ENCODE measurements at regions not wholly inside any gene's neighbourhood (a gene's known extent, or its start where the extent isn't known, plus 50 kb on each side); places are given as distances from the start of the nearest gene placed in this dataset.

GRCh38 chr20:24402188-24402587 lies 67.2 kb upstream of the SYNDIG1 start:
- ATAC-seq = no peak
- no peaks in the 10 kb centered on the region for H3K4me1 ChIP-seq
- no peaks in the 10 kb centered on the region for H3K9me3 ChIP-seq
- DNase-seq = no peak
- TF ChIP-seq CTCF (IDR thresholded peaks at IDR 0.05) = no peak
- H3K27ac ChIP-seq = no peak overlapping the region
- no peaks in the 10 kb centered on the region for H3K36me3 ChIP-seq (ENCODE audit: insufficient read depth in 1 of 2, low read depth in 1 of 2)
- 47 to 53% (median 49%) methylated on average over 2 of the region's 2 CpGs for WGBS, 3 donors
- H3K27me3 ChIP-seq (ENCODE audit: insufficient read depth in 3 of 3, low read length in 2 of 3) = no peaks in the 10 kb centered on the region
- no peak overlapping the region for H3K4me3 ChIP-seq
- intact Hi-C loops (cut with DNase I) = no loop called here

- DNase-seq = no peak
- Histone ChIP-seq H3K9me3 (no peaks in the 10 kb centered on the region), H3K4me1 (no peaks in the 10 kb centered on the region), H3K27ac (no peak overlapping the region), H3K27me3 (ENCODE audit: insufficient read depth in 3 of 3, low read length in 2 of 3) (no peaks in the 10 kb centered on the region), H3K4me3 (no peak overlapping the region), H3K36me3 (ENCODE audit: insufficient read depth in 1 of 2, low read depth in 1 of 2) (no peaks in the 10 kb centered on the region)
- no peak for TF ChIP-seq CTCF (IDR thresholded peaks at IDR 0.05)
- 46 to 58% (median 53%) methylated on average over 7 of the region's 7 CpGs for WGBS, 3 donors
- intact Hi-C loops (cut with DNase I) = no loop called here
- no peak for ATAC-seq
These were observed 74.3 kb upstream of the SYNDIG1 start for GRCh38 chr20:24395151-24395550.

- no peak overlapping the region for H3K27ac ChIP-seq
- no peaks in the 10 kb centered on the region for H3K36me3 ChIP-seq (ENCODE audit: insufficient read depth in 1 of 2, low read depth in 1 of 2)
- no peak overlapping the region for H3K4me3 ChIP-seq
- ATAC-seq (no peak), DNase-seq (no peak)
- H3K9me3 ChIP-seq = no peaks in the 10 kb centered on the region
- no peaks in the 10 kb centered on the region for H3K4me1 ChIP-seq
- H3K27me3 ChIP-seq (ENCODE audit: insufficient read depth in 3 of 3, low read length in 2 of 3) = no peaks in the 10 kb centered on the region
- TF ChIP-seq CTCF (IDR thresholded peaks at IDR 0.05) = no peak
- WGBS, 3 donors = 52 to 72% (median 56%) methylated on average over 9 of the region's 9 CpGs
- intact Hi-C loops (cut with DNase I) = no loop called here
These were observed 75.5 kb upstream of the SYNDIG1 start for GRCh38 chr20:24393903-24394302.

- intact Hi-C loops (cut with DNase I) = no loop called here
- Histone ChIP-seq H3K4me3 (no peak overlapping the region), H3K9me3 (no peaks in the 10 kb centered on the region), H3K4me1 (no peaks in the 10 kb centered on the region), H3K27me3 (ENCODE audit: insufficient read depth in 3 of 3, low read length in 2 of 3) (no peaks in the 10 kb centered on the region), H3K27ac (no peak overlapping the region), H3K36me3 (ENCODE audit: insufficient read depth in 1 of 2, low read depth in 1 of 2) (no peaks in the 10 kb centered on the region)
- DNase-seq (no peak), ATAC-seq (no peak)
- WGBS, 3 donors = 80 to 90% (median 82%) methylated on average over 4 of the region's 4 CpGs
- no peak for TF ChIP-seq CTCF (IDR thresholded peaks at IDR 0.05)
These were observed 76.8 kb upstream of the SYNDIG1 start for GRCh38 chr20:24392612-24393011.

- no peaks in the 10 kb centered on the region for H3K9me3 ChIP-seq
- TF ChIP-seq CTCF (IDR thresholded peaks at IDR 0.05) = no peak
- ATAC-seq (no peak), DNase-seq (no peak)
- H3K27ac ChIP-seq = no peak overlapping the region
- no peaks in the 10 kb centered on the region for H3K4me1 ChIP-seq
- no peaks in the 10 kb centered on the region for H3K27me3 ChIP-seq (ENCODE audit: insufficient read depth in 3 of 3, low read length in 2 of 3)
- no peak overlapping the region for H3K4me3 ChIP-seq
- 78 to 81% (median 78%) methylated on average over 3 of the region's 3 CpGs for WGBS, 3 donors
- intact Hi-C loops (cut with DNase I) = no loop called here
- no peaks in the 10 kb centered on the region for H3K36me3 ChIP-seq (ENCODE audit: insufficient read depth in 1 of 2, low read depth in 1 of 2)
These were observed 79.7 kb upstream of the SYNDIG1 start for GRCh38 chr20:24389686-24390085.
